ENCODE measurements at regions not wholly inside any gene's neighbourhood (a gene's known extent, or its start where the extent isn't known, plus 50 kb on each side); places are given as distances from the start of the nearest gene placed in this dataset.

GRCh38 chr5:145544401-145544800 lies 290.7 kb downstream of the PRELID2 start:
- no peak overlapping the region for H3K4me2 ChIP-seq
- H3K27ac Mint-ChIP-seq, result no peak overlapping the region
- no peak overlapping the region for H3K27ac ChIP-seq (ENCODE audit: low read depth)
- H3K36me3 Mint-ChIP-seq (ENCODE audit: low read depth), result no peaks in the 10 kb centered on the region
- no peak for ATAC-seq
- H3K4me3 Mint-ChIP-seq, result no peak overlapping the region
- no peaks in the 10 kb centered on the region for H3K79me2 ChIP-seq (replicated peaks; ENCODE audit: insufficient read depth)
- TF ChIP-seq STAT1 (IDR thresholded peaks at IDR 0.05; ENCODE audit: unreplicated experiment) (no peak), NANOG (IDR thresholded peaks at IDR 0.05; ENCODE audit: borderline replicate concordance) (no peak)
- H3K9me2 ChIP-seq (ENCODE audit: insufficient read depth), result no peaks in the 10 kb centered on the region
- no peaks in the 10 kb centered on the region for H3K4me1 ChIP-seq (ENCODE audit: insufficient read depth)
- H4K20me1 ChIP-seq (replicated peaks; ENCODE audit: insufficient read depth), result no peaks in the 10 kb centered on the region
- H3K4me3 ChIP-seq, result no peak overlapping the region
- H3K27me3 Mint-ChIP-seq (ENCODE audit: insufficient read depth, low read depth, poor library complexity), result no peaks in the 10 kb centered on the region
- H3K9me3 Mint-ChIP-seq, result no peaks in the 10 kb centered on the region
- no peak for DNase-seq (ENCODE audit: low spot score)
- no peak overlapping the region for H2AFZ ChIP-seq
- H3K36me3 ChIP-seq (ENCODE audit: insufficient read depth), result no peaks in the 10 kb centered on the region
- no peaks in the 10 kb centered on the region for H3K27me3 ChIP-seq (ENCODE audit: insufficient read depth)
- peaks cover 5% of the 10 kb centered on the region for H3K4me1 Mint-ChIP-seq
- no peaks in the 10 kb centered on the region for H3F3A ChIP-seq (replicated peaks; ENCODE audit: low read depth)

- Histone ChIP-seq H3K4me1 (ENCODE audit: insufficient read depth) (peaks cover under 1% of the 10 kb centered on the region; the same call in 1 of the 2 replicates), H3K36me3 (ENCODE audit: insufficient read depth) (no peaks in the 10 kb centered on the region), H4K20me1 (replicated peaks; ENCODE audit: insufficient read depth) (no peaks in the 10 kb centered on the region), H2AFZ (no peak overlapping the region), H3K9me2 (ENCODE audit: insufficient read depth) (no peaks in the 10 kb centered on the region), H3K27me3 (ENCODE audit: insufficient read depth) (no peaks in the 10 kb centered on the region), H3K4me2 (no peak overlapping the region), H3K4me3 (no peak overlapping the region), H3K27ac (ENCODE audit: low read depth) (no peak overlapping the region), H3K79me2 (replicated peaks; ENCODE audit: insufficient read depth) (no peaks in the 10 kb centered on the region), H3F3A (replicated peaks; ENCODE audit: low read depth) (no peaks in the 10 kb centered on the region)
- no peaks in the 10 kb centered on the region for H3K36me3 Mint-ChIP-seq (ENCODE audit: low read depth)
- H3K4me1 Mint-ChIP-seq, result peaks cover 6% of the 10 kb centered on the region
- no peaks in the 10 kb centered on the region for H3K27me3 Mint-ChIP-seq (ENCODE audit: insufficient read depth, low read depth, poor library complexity)
- H3K27ac Mint-ChIP-seq, result no peak overlapping the region
- H3K4me3 Mint-ChIP-seq, result no peak overlapping the region
- no peak for ATAC-seq
- no peak for DNase-seq (ENCODE audit: low spot score)
- H3K9me3 Mint-ChIP-seq, result no peaks in the 10 kb centered on the region
- TF ChIP-seq CREB1 (CRISPR knock-in tag; IDR thresholded peaks at IDR 0.05; ENCODE audit: low read depth) (no peak), STAT1 (IDR thresholded peaks at IDR 0.05; ENCODE audit: unreplicated experiment) (no peak), CTCF (conservative IDR thresholded peaks at IDR 0.05; ENCODE audit: low read depth in 2 of 2) (no peak), EZH2 (IDR thresholded peaks at IDR 0.05; ENCODE audit: low read depth, unreplicated experiment) (no peak), ZNF331 (CRISPR knock-in tag; IDR thresholded peaks at IDR 0.05; ENCODE audit: low read depth) (no peak), EZH2phosphoT487 (IDR thresholded peaks at IDR 0.05; ENCODE audit: unreplicated experiment) (no peak), JUNB (IDR thresholded peaks at IDR 0.05; ENCODE audit: unreplicated experiment) (no peak), POLR2AphosphoS5 (IDR thresholded peaks at IDR 0.05; ENCODE audit: low read depth) (no peak), ETS1 (IDR thresholded peaks at IDR 0.05) (no peak), NANOG (IDR thresholded peaks at IDR 0.05; ENCODE audit: borderline replicate concordance) (no peak), ZNF462 (CRISPR knock-in tag; IDR thresholded peaks at IDR 0.05) (no peak)
Observed at GRCh38 chr5:145543968-145544367, 291.2 kb downstream of the PRELID2 start.

All from GM23338 (cell line).